Thyroid gland (tissue), 4 donors: ENCODE measurements at regions not wholly inside any gene's neighbourhood (a gene's known extent, or its start where the extent isn't known, plus 50 kb on each side); places are given as distances from the start of the nearest gene placed in this dataset.

Source experiments
- DNase-seq, 2 donors: peaks; one replicate each; pipeline ENCODE4 v3.0.0-alpha.2; 2019
- H3K27ac ChIP-seq, 3 donors: fragments of 200-600 bp; sonication (generic); 1 replicate in 2 of 3; 2 replicates in 1 of 3; pipeline ENCODE4 v1.5.1; 2016 to 2019; ENCODE audit warnings: mild to moderate bottlenecking in 1 of 3, moderate library complexity in 1 of 3
- H3K27me3 ChIP-seq: fragments of 200-600 bp; sonication (generic); one replicate; pipeline ENCODE4 v1.5.1; 2019
- H3K36me3 ChIP-seq, 2 donors: fragments of 200-600 bp; sonication (generic); one replicate each; pipeline ENCODE4 v1.5.1; 2016 to 2019
- H3K4me1 ChIP-seq, 2 donors: fragments of 200-600 bp; sonication (generic); one replicate each; pipeline ENCODE4 v1.5.1; 2017 to 2019
- H3K4me3 ChIP-seq, 3 donors: fragments of 200-600 bp; sonication (generic); replicated peaks in 1 of 3; 1 replicate in 2 of 3; 2 replicates in 1 of 3; pipeline ENCODE4 v1.5.1; 2016; ENCODE audit warnings: mild to moderate bottlenecking in 1 of 3
- H3K9me3 ChIP-seq: fragments of 200-600 bp; sonication (generic); one replicate; pipeline ENCODE4 v1.5.1; 2017
- CTCF ChIP-seq, 6 experiments: fragments of 200-600 bp in 3 of 6; fragments of 450-650 bp in 3 of 6; sonication (generic) in 3 of 6; IDR thresholded peaks; one replicate each; pipeline ENCODE4 v1.5.1; 2016 to 2019; ENCODE audit warnings: antibody characterized with exemption in 6 of 6, mild to moderate bottlenecking in 2 of 6, inconsistent platforms in 1 of 6, moderate library complexity in 1 of 6
- POLR2A ChIP-seq, 2 donors: fragments of 450-650 bp; IDR thresholded peaks; one replicate each; pipeline ENCODE4 v1.6.1; 2017; ENCODE audit warnings: antibody characterized with exemption in 2 of 2, mild to moderate bottlenecking in 2 of 2, moderate library complexity in 1 of 2
- WGBS, 2 donors: methylation state at CpG; one replicate each; pipeline ENCODE4 v1.1.5; 2017; 5-methylcytosine and 5-hydroxymethylcytosine counted together
- intact Hi-C: fragments of 100-400 bp; cut with DNase I; formaldehyde crosslinking; loops from one replicate; pipeline ENCODE4 v1.15.1; 2023

- DNase-seq = no peak
- Histone ChIP-seq H3K36me3 (no peaks in the 10 kb centered on the region), H3K4me1 (no peaks in the 10 kb centered on the region), H3K9me3 (no peaks in the 10 kb centered on the region), H3K27ac (no peak overlapping the region), H3K4me3 (no peak overlapping the region), H3K27me3 (no peaks in the 10 kb centered on the region)
- 93 to 97% methylated on average over 2 of the region's 2 CpGs for WGBS, 2 donors
- TF ChIP-seq POLR2A (IDR thresholded peaks at IDR 0.05) (no peak), CTCF (IDR thresholded peaks at IDR 0.05) (no peak)
- intact Hi-C loops = no loop called here
Measured at GRCh38 chr2:53475321-53475720, 292.3 kb upstream of the CHAC2 start.

GRCh38 chr2:53474914-53475313, 292.7 kb upstream of the CHAC2 start:
- no peak overlapping the region for H3K4me3 ChIP-seq
- no peak for TF ChIP-seq CTCF (IDR thresholded peaks at IDR 0.05)
- no peak for TF ChIP-seq POLR2A (IDR thresholded peaks at IDR 0.05)
- no peak overlapping the region for H3K27ac ChIP-seq
- no peaks in the 10 kb centered on the region for H3K9me3 ChIP-seq
- intact Hi-C loops = no loop called here
- H3K27me3 ChIP-seq = no peaks in the 10 kb centered on the region
- no peak for DNase-seq
- WGBS, 2 donors = 90 to 92% methylated on average over 2 of the region's 2 CpGs
- no peaks in the 10 kb centered on the region for H3K4me1 ChIP-seq
- no peaks in the 10 kb centered on the region for H3K36me3 ChIP-seq

DNA sequence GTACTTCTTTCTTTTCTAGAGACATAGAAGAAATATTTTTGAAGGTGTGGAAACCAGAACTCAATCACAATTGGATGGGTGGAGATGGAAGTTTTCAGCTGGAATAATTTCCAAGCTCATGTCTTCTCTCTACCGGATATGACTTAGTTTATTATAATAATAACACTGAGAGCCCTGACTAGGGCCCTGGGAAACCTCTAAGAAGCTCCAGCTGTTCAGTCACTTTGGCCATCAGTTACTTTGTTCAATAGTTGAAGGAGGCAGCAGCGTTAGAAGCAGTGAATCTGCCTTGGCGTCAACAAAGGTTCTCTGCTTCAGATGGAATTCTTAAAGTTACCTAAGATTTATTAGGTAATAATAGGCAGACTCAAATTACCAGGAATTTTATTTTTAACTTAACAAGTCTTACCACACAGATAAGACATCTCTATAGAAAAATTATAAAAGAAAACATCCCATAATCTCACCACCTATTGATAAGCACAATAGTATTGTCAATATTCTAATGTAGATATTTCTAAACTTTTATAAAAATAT, 293.8 kb upstream of the CHAC2 start:
- H3K9me3 ChIP-seq = no peaks in the 10 kb centered on the region
- DNase-seq = no peak
- TF ChIP-seq POLR2A (IDR thresholded peaks at IDR 0.05) = no peak
- no peaks in the 10 kb centered on the region for H3K27me3 ChIP-seq
- 82 to 86% methylated on average over 3 of the region's 3 CpGs for WGBS, 2 donors
- H3K27ac ChIP-seq = no peak overlapping the region
- H3K4me3 ChIP-seq = no peak overlapping the region
- H3K36me3 ChIP-seq = no peaks in the 10 kb centered on the region
- intact Hi-C loops = no loop called here
- H3K4me1 ChIP-seq = no peaks in the 10 kb centered on the region

DNA sequence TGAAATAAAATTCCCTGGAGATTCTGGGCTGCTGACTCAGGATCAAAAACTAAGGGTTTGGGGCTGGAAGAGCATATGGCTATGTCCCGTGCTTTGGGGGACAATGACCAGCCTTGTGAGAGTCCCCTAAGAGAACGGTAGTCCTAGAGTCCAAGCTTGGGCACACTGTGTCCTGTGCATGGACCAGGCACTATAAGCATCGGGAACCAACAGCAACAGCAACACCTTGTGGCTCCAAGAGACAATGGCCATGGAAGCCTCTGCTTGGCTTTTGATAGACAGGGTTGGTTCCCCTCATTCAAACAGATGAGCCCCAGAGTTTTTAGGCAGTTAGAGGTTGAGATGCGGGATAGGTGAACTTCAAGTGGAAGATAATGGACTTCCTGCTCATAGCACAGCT, 294.4 kb upstream of the CHAC2 start:
- intact Hi-C loops = no loop called here
- H3K9me3 ChIP-seq = no peaks in the 10 kb centered on the region
- 72 to 73% methylated on average over 4 of the region's 4 CpGs for WGBS, 2 donors

DNA sequence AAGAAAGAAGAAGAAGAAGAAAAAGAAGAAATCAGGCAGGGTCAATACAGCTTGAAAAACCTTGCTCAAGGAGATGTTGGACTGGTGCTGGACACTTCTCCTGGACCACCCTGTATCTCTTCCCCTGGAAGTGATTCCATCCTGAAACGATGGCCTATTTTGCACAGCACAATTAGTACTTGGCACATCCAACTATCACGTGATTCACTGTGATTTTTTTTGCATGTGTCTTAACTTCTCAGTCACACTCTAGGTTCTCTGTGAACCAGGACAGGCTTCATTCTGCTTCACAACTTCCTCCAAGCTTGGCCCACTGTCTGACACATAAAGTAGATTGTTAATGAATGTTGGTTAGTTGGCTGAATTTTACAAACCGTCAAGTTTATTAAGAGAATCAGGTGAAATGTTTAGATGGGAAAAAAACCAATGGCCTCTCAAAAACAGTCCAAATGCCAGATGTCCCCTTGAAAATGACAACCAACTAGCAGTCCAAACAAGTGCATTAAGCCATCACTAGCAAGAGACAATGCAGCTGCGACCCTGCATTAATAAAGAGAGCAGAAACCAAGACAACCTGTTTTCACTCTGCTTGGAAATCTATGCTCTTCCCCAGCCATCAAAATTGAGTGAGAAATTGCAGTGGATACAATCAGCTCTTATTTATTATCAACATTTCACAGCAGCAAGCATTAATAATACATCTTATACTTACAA, 300.0 kb upstream of the CHAC2 start:
- no peak overlapping the region for H3K4me3 ChIP-seq
- 77 to 84% methylated on average over 4 of the region's 4 CpGs for WGBS, 2 donors
- TF ChIP-seq CTCF (IDR thresholded peaks at IDR 0.05) = no peak
- no peak for TF ChIP-seq POLR2A (IDR thresholded peaks at IDR 0.05)

More for the DNA sequence above, 294.4 kb upstream of the CHAC2 start:
- no peak overlapping the region for H3K27ac ChIP-seq
- TF ChIP-seq CTCF (IDR thresholded peaks at IDR 0.05) = peak in 3 of 6 experiments; percentile 33 to 39 (median 39)
- no peak for TF ChIP-seq POLR2A (IDR thresholded peaks at IDR 0.05)
- no peaks in the 10 kb centered on the region for H3K4me1 ChIP-seq
- H3K36me3 ChIP-seq = no peaks in the 10 kb centered on the region
- DNase-seq = peak; percentile 12 to 13
- H3K4me3 ChIP-seq = no peak overlapping the region
- no peaks in the 10 kb centered on the region for H3K27me3 ChIP-seq

More for the DNA sequence above, 300.0 kb upstream of the CHAC2 start:
- Histone ChIP-seq H3K9me3 (no peaks in the 10 kb centered on the region), H3K27ac (no peak overlapping the region), H3K36me3 (no peaks in the 10 kb centered on the region), H3K27me3 (no peaks in the 10 kb centered on the region), H3K4me1 (peaks cover 0 to 2% of the 10 kb centered on the region in 2 donors)
- intact Hi-C loops = no loop called here
- no peak for DNase-seq
